GM18520 (cell line): ENCODE measurements at regions not wholly inside any gene's neighbourhood (a gene's known extent, or its start where the extent isn't known, plus 50 kb on each side); places are given as distances from the start of the nearest gene placed in this dataset.

Experiments
- ATAC-seq: cut with Tn5 transposase; IDR thresholded peaks from one replicate; pipeline ENCODE4 v1.9.1; 2021; ENCODE audit not compliant: unreplicated experiment

DNA sequence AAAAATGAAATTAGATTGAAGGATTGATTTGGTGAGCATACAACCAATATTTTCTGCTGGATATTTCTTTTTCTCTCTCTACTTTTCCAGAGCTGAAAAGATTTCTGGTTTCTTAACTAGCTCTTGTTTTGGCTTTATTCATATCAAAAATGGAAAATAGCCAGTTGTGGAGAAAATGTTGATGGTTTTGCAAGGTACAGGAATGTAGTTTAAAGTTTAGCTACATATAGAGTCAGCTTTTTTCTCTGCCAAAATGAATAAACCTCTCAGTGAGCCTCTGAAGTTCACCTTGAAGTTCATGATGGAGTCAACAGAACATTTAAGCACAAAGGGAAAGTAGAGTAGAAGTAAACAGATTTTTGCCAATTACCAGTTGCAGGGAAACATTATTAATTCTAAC lies 720.5 kb upstream of the ALCAM start:
- ATAC-seq, result no peak

DNA sequence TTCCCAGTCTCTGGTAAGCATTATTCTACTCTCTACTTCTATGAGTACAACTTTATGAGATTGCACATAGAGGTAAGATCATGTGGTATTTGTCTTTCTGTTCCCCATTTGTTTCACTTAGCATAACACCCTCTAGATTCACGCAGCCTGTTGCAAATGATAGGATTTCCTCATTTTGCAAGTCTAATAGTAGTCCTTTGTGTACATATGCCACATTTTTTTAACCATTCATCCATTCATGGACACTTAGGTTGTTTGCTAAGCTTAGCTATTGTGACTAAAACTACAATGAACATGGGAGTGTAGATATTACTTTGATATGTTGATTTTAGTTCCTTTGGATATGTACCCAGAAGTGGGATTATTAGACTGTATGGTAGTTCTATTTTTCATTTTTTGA lies 717.9 kb upstream of the ALCAM start:
- no peak for ATAC-seq

DNA sequence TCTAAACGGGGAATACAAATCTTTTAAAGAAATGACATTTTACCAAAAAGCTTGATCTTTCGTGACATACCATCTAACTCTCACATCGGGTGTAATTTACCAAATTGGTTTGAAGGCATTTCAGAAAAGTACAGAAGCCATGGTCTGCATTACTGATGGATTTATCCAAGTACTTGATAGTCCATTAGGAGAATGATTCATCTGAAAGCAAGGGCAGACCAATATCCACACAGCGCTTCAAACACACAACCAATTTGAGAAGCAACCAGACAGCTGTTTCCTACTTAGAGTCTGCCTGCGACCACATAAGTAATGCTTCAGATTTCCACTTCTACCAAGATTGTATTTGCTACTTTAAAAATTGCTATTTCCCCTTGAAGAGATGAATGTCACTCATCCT lies 697.6 kb upstream of the ALCAM start:
- no peak for ATAC-seq

DNA sequence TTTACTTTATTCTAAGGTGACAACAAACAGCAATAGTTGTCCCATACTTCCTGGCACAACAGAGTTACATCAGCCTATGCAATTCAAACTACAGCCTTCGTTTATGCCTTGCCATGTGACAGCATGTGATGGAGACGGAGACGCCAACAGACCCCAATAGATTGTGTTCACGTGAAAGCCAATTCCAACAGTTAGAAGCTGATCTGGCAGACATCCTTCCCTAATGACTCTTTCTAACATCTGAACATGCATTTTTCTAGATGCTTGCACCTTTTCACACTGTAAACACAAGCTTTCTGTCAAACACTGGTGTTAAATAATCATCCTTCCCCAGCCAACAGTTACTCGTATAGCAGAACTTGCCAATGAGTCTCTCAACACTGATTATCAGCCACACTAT lies 694.4 kb upstream of the ALCAM start:
- ATAC-seq, result no peak

DNA sequence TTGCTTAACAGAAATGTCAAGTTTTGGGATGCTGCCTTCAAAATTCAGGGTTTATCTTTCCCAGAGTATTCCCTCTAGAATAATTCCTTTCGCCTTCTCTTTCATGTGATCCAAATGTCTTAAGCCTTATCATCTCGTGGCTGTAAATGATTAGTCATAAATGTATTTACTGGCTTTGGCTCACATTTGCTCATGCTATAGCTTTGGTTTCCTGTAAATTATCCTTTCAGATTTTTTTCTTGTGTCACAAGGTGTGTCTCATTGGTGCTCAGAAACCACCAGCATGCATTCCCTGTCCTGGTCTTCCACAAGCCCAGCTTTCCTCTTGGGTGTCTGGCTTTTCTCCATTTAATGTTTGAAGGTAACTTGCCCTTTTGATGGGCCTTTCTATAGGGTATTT lies 692.7 kb upstream of the ALCAM start:
- ATAC-seq, result no peak

DNA sequence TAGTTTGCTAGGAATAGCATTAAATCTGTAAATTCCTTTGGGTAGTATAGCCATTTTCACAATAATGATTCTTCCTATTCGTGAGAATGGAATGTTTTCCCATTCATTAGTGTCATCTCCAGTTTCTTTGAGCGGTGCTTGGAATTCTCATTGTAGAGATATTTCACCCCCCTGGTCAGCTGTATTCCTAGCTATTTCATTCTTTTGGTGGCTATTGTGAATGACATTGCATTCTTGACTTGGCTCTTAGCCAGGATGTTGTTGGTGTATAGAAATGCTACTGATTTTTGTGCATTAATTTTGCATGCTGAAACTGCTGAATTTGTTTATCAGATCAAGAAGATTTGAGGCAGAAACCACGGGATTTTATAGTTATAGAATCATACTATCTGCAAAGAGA lies 690.5 kb upstream of the ALCAM start:
- no peak for ATAC-seq

DNA sequence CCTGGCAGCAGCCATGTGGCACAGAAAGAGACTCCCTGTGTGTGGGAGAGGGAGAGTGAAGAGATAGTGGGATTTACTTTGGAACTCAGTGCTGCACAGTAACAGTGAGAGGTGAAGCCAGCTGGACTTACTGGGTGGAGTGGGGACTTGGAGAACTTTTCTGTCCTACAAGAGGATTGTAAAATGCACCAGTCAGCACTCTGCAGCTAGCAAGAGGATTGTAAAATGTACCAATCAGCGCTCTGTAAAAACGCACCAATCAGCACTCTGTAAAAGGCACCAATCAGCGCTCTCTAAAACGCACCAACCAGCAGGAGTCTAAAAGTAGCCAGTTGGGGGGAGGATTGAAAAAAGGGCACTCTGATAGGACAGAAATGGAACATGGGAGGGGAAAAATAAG lies 688.8 kb upstream of the ALCAM start:
- ATAC-seq, result no peak

DNA sequence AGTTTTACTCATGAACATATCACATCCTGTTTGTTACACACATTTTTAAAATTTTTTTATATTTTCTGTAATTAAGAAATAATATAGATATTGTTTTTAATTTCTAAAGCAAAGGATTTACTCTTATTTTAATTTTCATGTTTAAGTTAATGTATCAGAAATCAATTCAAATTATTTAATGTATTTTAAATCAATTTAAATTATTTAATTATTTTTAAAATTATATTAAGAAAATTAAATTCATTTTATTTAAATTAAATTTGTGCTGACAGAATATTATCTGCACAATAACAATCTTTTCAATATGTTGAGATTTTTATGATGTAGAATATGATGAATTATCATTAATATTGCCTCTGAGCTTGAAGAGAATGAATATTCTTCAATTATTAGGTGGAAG lies 681.2 kb upstream of the ALCAM start:
- ATAC-seq, result no peak

DNA sequence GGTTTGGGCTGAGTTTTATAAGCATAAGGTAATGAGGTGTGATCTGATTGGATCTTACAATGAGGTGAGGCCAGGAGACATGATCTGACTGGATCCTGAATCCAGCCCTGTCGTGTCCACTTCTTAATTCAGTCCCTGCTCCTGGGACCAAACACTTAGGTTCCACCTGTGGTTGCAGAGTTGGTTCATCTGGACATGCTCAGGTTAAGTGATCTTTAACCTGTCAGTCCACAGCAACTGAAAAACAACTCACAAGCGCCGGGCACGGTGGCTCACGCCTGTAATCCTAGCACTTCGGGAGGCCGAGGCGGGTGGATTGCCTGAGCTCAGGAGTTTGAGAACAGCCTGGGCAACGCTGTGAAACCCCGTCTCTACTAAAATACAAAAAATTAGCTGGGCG lies 679.3 kb upstream of the ALCAM start:
- no peak for ATAC-seq

DNA sequence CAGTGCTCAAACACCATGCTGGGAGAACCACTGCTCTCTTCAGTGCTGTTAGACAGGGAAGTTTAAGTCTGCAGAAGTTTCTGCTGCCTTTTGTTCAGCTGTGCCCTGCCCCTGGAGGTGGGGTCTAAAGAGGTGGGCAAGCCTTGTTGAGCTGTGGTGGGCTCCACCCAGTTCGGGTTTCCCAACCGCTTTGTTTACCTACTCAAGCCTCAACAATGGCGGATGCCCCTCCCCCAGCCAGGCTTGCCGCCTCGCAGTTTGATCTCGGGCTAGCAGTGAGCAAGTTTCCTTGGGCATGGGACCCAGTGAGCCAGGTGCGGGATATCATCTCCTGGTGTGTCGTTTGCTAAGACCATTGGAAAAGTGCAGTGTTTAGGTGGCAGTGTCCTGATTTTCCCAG lies 670.2 kb upstream of the ALCAM start:
- no peak for ATAC-seq

DNA sequence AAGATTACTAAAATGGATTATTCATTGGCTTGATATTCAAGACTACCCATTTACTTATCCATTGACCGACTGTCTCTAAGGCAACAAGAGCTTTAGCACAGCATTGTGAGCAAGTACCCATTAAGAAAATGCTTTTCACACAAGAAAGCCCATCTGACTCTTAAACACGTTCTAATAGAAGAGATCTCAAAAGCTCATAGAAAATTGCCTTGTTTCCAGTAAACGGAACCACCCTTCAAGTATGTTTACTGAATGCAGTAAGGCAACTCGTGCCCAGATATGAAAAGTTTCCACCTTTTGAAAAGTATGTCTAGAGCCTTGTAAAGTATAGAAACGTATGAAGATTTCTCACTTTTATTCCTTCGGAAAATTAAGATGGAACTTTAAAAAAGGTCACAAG lies 655.3 kb upstream of the ALCAM start:
- no peak for ATAC-seq

DNA sequence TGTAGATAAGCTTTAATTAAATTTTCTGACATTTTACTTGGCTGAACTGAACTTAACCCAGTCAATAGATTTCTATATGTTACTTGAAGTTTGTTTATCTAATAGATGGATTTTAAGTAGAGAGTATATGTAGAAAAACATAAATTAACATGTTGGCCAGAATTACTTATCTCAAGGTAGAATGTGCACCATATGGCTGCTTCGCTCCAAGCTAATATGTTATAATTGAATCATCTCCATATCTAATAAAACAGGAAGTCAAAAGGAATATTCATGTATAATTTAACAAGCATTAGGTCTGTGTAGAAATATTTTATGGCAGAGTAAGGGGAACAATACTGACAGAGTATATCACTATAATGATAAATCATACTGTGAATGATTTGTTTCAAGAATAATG lies 650.7 kb upstream of the ALCAM start:
- ATAC-seq, result no peak

DNA sequence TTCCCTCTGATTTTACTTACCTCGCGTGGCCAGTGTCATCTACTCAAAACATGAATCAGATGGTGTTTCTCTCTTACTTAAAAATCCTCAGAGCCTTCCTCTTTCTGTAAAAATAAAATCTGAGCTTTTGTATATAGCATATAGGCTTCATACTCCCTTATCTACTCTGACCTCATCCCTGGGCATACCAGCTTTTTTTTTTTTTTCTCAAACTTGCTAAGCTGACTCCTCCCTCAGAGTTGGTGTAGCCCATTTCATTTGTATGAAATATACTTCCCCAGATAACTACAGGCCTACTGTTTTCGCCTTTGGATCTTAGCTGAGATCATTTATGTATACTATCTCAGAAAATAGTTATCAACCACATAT lies 648.9 kb upstream of the ALCAM start:
- peak; percentile 26 for ATAC-seq

DNA sequence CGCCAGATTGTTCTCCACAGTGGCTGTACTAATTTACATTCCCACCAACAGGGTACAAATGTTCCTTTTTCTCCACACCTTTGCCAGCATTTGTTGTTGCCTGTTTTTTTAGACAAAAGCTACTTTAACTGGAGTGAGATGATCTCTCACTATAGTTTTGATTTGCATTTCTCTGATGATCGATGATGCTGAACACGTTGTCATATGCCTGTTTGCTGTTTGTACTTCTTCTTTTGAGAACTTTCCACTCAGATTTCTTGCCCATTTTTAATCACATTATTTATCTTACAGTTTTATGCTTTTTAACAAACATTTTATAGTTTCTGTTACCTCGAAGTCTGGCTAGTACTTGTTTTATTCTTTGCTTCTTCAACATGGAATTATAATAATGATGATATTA lies 643.7 kb upstream of the ALCAM start:
- no peak for ATAC-seq

DNA sequence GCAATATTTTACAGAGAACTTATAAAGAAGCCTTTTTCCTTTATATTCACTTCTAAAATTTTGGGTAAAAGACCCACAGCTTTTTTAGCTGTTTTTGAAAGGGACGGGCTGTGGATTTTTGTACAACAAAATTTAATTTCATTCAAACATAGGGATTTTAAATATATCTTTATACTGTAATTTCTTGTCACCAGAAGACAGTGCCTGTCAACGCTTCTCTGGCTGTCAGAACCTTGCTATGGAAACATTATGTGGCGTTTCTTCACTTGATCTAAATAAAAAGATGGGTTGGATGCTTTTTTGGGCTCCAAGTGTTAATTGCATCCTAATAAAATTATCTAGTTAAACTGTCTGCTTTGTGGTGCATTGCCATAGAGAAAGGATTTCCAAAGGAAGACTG lies 635.6 kb upstream of the ALCAM start:
- no peak for ATAC-seq

DNA sequence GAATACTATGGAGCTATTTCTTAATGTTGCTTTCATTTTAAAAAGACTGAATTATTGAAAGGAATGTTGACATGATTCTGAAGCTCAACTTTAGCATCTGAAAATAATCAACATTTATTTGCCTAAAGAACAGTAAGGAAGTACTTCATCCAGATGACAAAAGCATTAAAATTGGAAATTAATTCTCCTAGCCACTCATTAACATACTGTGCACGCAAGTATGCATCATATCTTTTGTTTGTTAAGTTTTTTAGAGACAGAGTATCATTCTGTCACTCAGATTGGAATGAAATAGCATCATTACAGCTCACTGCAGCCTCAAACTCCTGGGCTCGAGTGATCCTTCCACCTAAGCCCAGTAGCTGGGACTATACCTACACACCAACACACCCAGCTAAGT lies 632.1 kb upstream of the ALCAM start:
- ATAC-seq, result no peak

DNA sequence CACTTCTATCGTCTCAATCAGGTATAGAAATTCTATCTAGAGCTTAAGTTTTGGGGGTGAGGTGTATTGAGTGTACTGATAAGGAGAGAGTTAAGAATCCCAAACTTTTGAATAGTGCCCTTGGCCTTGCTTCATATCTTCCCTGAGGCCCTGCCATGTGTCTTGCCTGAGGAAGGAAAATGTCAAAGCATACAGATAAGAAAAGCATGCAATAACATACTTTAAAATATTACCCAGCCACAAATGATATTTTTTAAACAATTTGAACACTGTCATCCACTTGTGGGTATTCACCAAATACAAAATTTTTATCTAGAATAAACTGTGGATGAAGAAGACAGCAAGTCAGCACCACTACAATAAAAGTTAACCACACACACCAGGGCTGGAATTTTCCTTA lies 631.0 kb upstream of the ALCAM start:
- ATAC-seq, result no peak

DNA sequence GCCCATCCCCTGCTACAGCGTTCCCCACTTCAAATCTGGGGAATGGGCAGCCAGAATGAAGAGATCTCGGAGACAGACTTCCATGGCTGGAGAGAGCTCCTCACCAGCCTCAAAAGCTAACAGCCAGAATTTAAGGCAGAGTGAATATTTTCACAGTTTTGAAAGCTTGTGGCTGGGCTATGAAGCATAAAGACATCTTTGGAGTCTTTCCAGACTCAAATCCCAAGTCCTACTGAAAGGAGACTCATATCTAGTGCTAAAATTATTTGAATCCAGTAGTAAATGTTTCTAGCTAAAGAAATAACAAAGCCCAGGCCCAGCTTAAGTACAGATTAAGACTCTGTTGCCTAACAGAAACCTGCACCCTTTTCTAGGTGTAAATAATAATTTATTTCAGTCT lies 628.4 kb upstream of the ALCAM start:
- no peak for ATAC-seq

DNA sequence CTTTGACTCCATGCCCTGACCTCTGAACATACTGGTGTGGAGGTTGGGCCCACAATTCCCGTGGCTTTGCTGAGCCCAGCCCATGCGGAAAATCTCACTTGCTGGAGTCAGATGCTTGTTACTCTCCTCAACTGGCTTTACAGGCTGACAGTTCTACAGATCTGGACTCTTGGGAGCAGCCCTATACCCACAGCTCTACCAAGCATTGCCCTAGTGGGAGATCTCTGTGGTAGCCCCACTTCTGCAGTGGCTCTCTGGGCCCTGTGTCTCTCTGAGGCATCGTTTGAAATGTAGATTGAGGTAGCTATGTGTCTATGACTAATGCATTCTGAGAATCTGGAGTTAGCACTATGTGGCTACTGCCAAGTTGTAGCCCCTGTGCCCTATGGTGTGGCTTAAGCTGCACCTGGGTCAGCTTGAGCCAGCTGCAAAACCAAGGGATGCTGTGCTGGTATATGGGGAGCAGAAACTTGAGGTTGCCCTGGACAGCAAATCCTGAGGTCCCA lies 625.8 kb upstream of the ALCAM start:
- ATAC-seq, result no peak

DNA sequence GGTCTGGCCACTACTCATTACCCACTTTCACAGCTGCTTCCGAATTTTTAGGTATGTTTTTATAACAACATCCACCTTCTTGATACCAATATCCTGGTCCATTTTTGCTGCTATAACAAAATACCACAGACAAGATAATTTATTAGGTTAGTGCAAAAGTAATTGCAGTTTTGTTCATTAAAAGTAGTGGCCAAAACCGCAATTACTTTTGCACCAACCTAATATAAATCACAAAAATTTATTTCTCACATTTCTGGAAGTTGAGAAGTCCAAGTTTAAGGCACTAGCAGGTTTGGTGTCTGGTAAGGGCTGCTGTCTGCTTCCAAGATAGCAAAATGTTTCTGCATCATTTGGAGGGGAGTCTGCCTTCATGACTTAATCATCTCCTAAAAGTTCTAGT lies 624.7 kb upstream of the ALCAM start:
- no peak for ATAC-seq

DNA sequence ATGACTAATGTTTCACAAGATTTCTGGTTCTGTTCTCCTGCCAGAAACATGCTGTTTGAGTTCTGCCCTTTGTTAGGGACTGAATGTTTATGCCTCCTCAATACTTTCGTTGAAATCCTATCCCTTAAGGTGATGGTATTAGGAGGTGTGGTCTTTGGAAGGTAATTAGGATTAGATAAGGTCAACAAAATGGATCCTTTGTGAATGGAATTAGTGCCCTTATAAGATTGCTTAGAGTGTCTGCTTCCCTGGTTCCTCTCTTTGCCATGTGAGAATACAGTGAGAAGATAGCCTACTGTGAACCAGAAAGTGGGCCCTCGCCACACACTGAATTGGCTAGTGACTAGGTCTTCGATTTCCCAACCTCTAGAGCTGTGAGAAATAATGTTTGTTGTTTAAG lies 621.4 kb upstream of the ALCAM start:
- no peak for ATAC-seq

DNA sequence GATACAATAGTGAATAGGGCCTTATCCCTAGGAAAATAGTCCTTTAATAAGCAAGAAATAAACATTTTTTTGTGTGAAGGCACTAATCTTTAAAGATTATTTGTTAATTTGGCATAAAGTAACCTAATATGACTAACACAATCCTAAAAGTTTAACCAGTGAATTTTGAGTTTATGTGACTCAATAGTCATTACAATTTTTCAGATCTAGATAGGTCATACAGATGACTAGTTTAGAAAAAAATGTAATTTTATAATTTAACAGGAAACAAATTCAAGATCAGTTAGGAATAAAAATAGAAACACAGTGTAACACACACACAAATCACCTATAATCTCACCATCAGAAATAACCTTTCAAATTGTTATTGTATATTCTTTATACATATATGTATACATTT lies 620.7 kb upstream of the ALCAM start:
- ATAC-seq, result no peak

DNA sequence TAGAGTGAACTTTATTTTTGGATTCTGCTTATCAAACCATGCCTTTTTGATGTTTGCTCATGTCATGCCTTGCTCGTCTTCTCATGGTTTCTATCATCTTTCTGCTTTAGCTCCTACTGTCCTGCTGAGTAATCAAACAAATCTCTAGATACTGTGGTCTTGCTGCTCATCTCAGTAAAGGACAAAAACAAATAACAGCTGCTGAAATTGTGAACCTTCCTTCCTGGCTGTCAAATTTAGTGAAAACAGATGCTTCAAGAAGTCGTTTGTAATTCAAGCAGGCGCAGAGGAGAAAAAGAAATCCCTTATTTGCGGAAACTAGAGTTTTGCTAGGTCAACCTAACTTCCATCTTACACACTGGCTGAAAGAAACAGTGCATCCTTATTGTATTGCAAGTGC lies 616.1 kb upstream of the ALCAM start:
- no peak for ATAC-seq

DNA sequence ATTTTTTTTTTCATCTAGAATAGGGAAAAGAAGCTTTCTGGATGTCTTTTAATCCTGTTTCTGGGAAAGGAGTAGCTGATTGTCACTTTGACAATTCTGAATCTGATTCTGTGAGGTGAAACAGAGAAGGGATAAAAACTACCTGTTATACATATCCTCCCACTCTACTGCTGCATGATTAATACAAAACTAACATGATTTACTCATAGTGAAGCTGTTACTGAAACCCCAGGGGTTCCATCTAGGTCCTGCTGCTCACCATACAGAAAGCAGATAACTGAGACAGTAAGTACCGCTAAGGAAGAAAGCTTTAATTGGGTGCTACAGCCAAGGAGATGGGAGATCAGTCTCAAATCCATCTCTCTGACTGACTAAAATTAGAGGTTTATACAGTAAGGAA lies 610.9 kb upstream of the ALCAM start:
- ATAC-seq, result peak; percentile 55
